ENCODE measurements at regions not wholly inside any gene's neighbourhood (a gene's known extent, or its start where the extent isn't known, plus 50 kb on each side); places are given as distances from the start of the nearest gene placed in this dataset.

GRCh38 chr2:70356941-70357683, 55.2 kb upstream of the FAM136A start:
- intact Hi-C loops (cut with DNase I), result no loop called here
- ATAC-seq (no peak), DNase-seq (no peak)

- ATAC-seq, result no peak
- intact Hi-C loops (cut with DNase I), result no loop called here
Observed at GRCh38 chr2:70354264-70354949, 52.5 kb upstream of the FAM136A start.

More at GRCh38 chr2:70354264-70354949, 52.5 kb upstream of the FAM136A start:
- no peak for DNase-seq
